IMR-90 (cell line): ENCODE measurements at regions not wholly inside any gene's neighbourhood (a gene's known extent, or its start where the extent isn't known, plus 50 kb on each side); places are given as distances from the start of the nearest gene placed in this dataset.

Experiments
- ATAC-seq: fragments of 200-7000 bp; cut with Tn5 transposase; 2 replicates; pipeline ENCODE4 v1.9.1; 2020; ENCODE audit warnings: low read depth, mild to moderate bottlenecking, moderate library complexity
- BruUV-seq: library from RNA; stranded (reverse); fragments of 400-500 nt; replicated peaks from 2 replicates; lab custom pipeline; 2021; lab: Mats Ljungman, UMichigan
- CTCF ChIA-PET: fragments of 300-600 bp; formaldehyde crosslinking; extraction: SDS; loops from one replicate; lab custom pipeline; 2021; ENCODE audit warnings: antibody characterized with exemption; lab: Yijun Ruan, JAX
- POLR2A ChIA-PET: fragments of 300-600 bp; sonication (Branson Sonifier 250); formaldehyde crosslinking; loops from one replicate; lab custom pipeline; 2022; ENCODE audit warnings: antibody characterized with exemption; ENCODE audit not compliant: unreplicated experiment; lab: Charles Lee
- DNase-seq: peaks from one replicate; pipeline ENCODE4 v3.0.0; 2013
- H2AFZ ChIP-seq: replicated peaks from 2 replicates; pipeline ENCODE3; 2013; ENCODE audit warnings: low read length, mild to moderate bottlenecking; ENCODE audit not compliant: poor library complexity
- H2AK5ac ChIP-seq: 2 replicates; pipeline ENCODE4 v1.6.1; 2013; ENCODE audit warnings: low read depth, low read length, inconsistent platforms
- H2AK9ac ChIP-seq: replicated peaks from 2 replicates; pipeline ENCODE3; 2013; ENCODE audit warnings: mild to moderate bottlenecking, low read depth, low read length, moderate library complexity; ENCODE audit not compliant: poor library complexity
- H2BK120ac ChIP-seq: 2 replicates; pipeline ENCODE4 v1.6.1; 2013; ENCODE audit warnings: low read depth, low read length, inconsistent platforms
- H2BK15ac ChIP-seq: 3 replicates; pipeline ENCODE4 v1.6.1; 2013; ENCODE audit warnings: low read depth, low read length, inconsistent platforms
- H2BK20ac ChIP-seq: 2 replicates; pipeline ENCODE4 v1.6.1; 2013; ENCODE audit warnings: low read depth, mild to moderate bottlenecking, inconsistent platforms, low read length, moderate library complexity
- H2BK5ac ChIP-seq: 2 replicates; pipeline ENCODE4 v1.6.1; 2013; ENCODE audit warnings: mild to moderate bottlenecking, low read depth, low read length, inconsistent platforms; ENCODE audit not compliant: poor library complexity, severe bottlenecking
- H3K14ac ChIP-seq: replicated peaks from 2 replicates; pipeline ENCODE4 v1.6.1; 2013; ENCODE audit warnings: low read depth, low read length, inconsistent platforms
- H3K18ac ChIP-seq: 2 replicates; pipeline ENCODE4 v1.6.1; 2013; ENCODE audit warnings: low read depth, low read length, control low read depth
- H3K23ac ChIP-seq: 2 replicates; pipeline ENCODE4 v1.6.1; 2013; ENCODE audit warnings: low read depth, low read length, inconsistent platforms
- H3K27ac ChIP-seq: 2 replicates; pipeline ENCODE4 v1.5.1; 2013; ENCODE audit warnings: mild to moderate bottlenecking, control low read depth, low read length; ENCODE audit not compliant: insufficient read depth
- H3K27me3 ChIP-seq: 2 replicates; pipeline ENCODE4 v1.6.1; 2013; ENCODE audit warnings: low read length; ENCODE audit not compliant: control insufficient read depth, insufficient read depth
- H3K36me3 ChIP-seq: 2 replicates; pipeline ENCODE4 v1.6.1; 2013; ENCODE audit warnings: low read length, mixed read lengths; ENCODE audit not compliant: control insufficient read depth, insufficient read depth
- H3K4ac ChIP-seq: 2 replicates; pipeline ENCODE4 v1.6.1; 2013; ENCODE audit warnings: low read depth, low read length, inconsistent platforms
- H3K4me1 ChIP-seq: 2 replicates; pipeline ENCODE4 v1.6.1; 2013; ENCODE audit warnings: low read length, mixed read lengths; ENCODE audit not compliant: control insufficient read depth, insufficient read depth
- H3K4me2 ChIP-seq: 2 replicates; pipeline ENCODE4 v1.6.1; 2013; ENCODE audit warnings: low read depth, mild to moderate bottlenecking, control low read depth, low read length, moderate library complexity
- H3K4me3 ChIP-seq: 2 replicates; pipeline ENCODE4 v1.5.1; 2013; ENCODE audit warnings: low read depth, mild to moderate bottlenecking, control low read depth, low read length, moderate library complexity; ENCODE audit not compliant: insufficient read depth
- H3K56ac ChIP-seq: 2 replicates; pipeline ENCODE4 v1.6.1; 2013; ENCODE audit warnings: low read length, inconsistent platforms; ENCODE audit not compliant: insufficient read depth; ENCODE audit errors: extremely low read depth
- H3K79me1 ChIP-seq, 2 experiments: 2 replicates each; pipeline ENCODE4 v1.6.1; 2013; ENCODE audit warnings: low read length in 2 of 2, inconsistent platforms in 1 of 2, low read depth in 1 of 2
- H3K9ac ChIP-seq: 2 replicates; pipeline ENCODE4 v1.6.1; 2013; ENCODE audit warnings: low read depth, low read length, control low read depth
- H3K9me1 ChIP-seq: 2 replicates; pipeline ENCODE4 v1.6.1; 2013; ENCODE audit warnings: low read length, inconsistent platforms; ENCODE audit not compliant: insufficient read depth
- H3K9me3 ChIP-seq: 2 replicates; pipeline ENCODE4 v1.6.1; 2013; ENCODE audit warnings: low read length; ENCODE audit not compliant: control insufficient read depth, insufficient read depth
- H4K20me1 ChIP-seq: 2 replicates; pipeline ENCODE4 v1.6.1; 2013; ENCODE audit warnings: low read length, inconsistent platforms; ENCODE audit not compliant: insufficient read depth
- H4K5ac ChIP-seq: 2 replicates; pipeline ENCODE4 v1.6.1; 2013; ENCODE audit warnings: mild to moderate bottlenecking, low read depth, low read length, control low read depth
- H4K8ac ChIP-seq, 2 experiments: 2 replicates each; pipeline ENCODE4 v1.6.1; 2013; ENCODE audit warnings: low read depth in 2 of 2, low read length in 2 of 2, control low read depth in 1 of 2, inconsistent platforms in 1 of 2
- H4K91ac ChIP-seq: 2 replicates; pipeline ENCODE4 v1.6.1; 2013; ENCODE audit warnings: low read depth, low read length, inconsistent platforms; ENCODE audit not compliant: insufficient read depth
- BHLHE40 ChIP-seq: fragments of 150-350 bp; IDR thresholded peaks from 2 replicates; pipeline ENCODE4 v1.6.1; 2016; ENCODE audit warnings: mild to moderate bottlenecking, low read depth, low read length
- CEBPB ChIP-seq: IDR thresholded peaks from 2 replicates; pipeline ENCODE4 v1.6.1; 2012; ENCODE audit warnings: low read depth, low read length, improper control_type of control experiment
- CHD1 ChIP-seq: IDR thresholded peaks from 2 replicates; pipeline ENCODE4 v1.6.1; 2012; ENCODE audit warnings: low read depth, low read length, improper control_type of control experiment
- FOS ChIP-seq: fragments of 150-350 bp; IDR thresholded peaks from 2 replicates; pipeline ENCODE4 v1.6.1; 2016; ENCODE audit warnings: low read depth, low read length
- MAFK ChIP-seq: IDR thresholded peaks from 2 replicates; pipeline ENCODE4 v1.6.1; 2012; ENCODE audit warnings: low read depth, low read length, improper control_type of control experiment
- MAZ ChIP-seq: IDR thresholded peaks from 2 replicates; pipeline ENCODE4 v1.6.1; 2012; ENCODE audit warnings: low read depth, mild to moderate bottlenecking, low read length, improper control_type of control experiment, moderate library complexity, borderline replicate concordance
- NFE2L2 ChIP-seq: fragments of 150-350 bp; IDR thresholded peaks from 2 replicates; pipeline ENCODE4 v1.6.1; 2016; ENCODE audit warnings: low read depth, mild to moderate bottlenecking, low read length
- POLR2A ChIP-seq: IDR thresholded peaks from 2 replicates; pipeline ENCODE4 v1.6.1; 2012; ENCODE audit warnings: mild to moderate bottlenecking, low read depth, low read length
- RCOR1 ChIP-seq: IDR thresholded peaks from 2 replicates; pipeline ENCODE4 v1.6.1; 2012; ENCODE audit warnings: mild to moderate bottlenecking, low read length, improper control_type of control experiment; ENCODE audit not compliant: insufficient replicate concordance
- RFX5 ChIP-seq: IDR thresholded peaks from 2 replicates; pipeline ENCODE4 v1.8.0; 2012; ENCODE audit warnings: low read depth, mild to moderate bottlenecking, low read length, moderate library complexity
- SMC3 ChIP-seq: fragments of 150-350 bp; IDR thresholded peaks from 2 replicates; pipeline ENCODE4 v1.6.1; 2016; ENCODE audit warnings: low read depth, mild to moderate bottlenecking, antibody characterized with exemption, low read length, moderate library complexity
- WGBS, 2 experiments: methylation state at CpG; one replicate each; pipeline versions ENCODE4 v1.1.5 to v1.1.7; 2013; ENCODE audit warnings: missing lambda C conversion rate in 2 of 2; ENCODE audit not compliant: insufficient read length in 1 of 2; ENCODE audit errors: extremely low coverage in 2 of 2; 5-methylcytosine and 5-hydroxymethylcytosine counted together
- dilution Hi-C: fragments of 300-500 bp; cut with HindIII; formaldehyde crosslinking; loops from one replicate; pipeline ENCODE4 v1.14.3; 2018; ENCODE audit warnings: low sequenced_read_pairs; ENCODE audit not compliant: unreplicated experiment
- in situ Hi-C: fragments of 300-500 bp; cut with MboI; formaldehyde crosslinking; loops from 3 replicates; pipeline ENCODE4 v1.14.3; 2019; ENCODE audit warnings: low sequenced_read_pairs, inconsistent platforms, mixed read lengths
- intact Hi-C: fragments of 100-400 bp; cut with micrococcal nuclease; formaldehyde crosslinking; loops from 2 replicates; pipeline ENCODE4 v1.10.0; 2022
- TF ChIP-seq, protein P1 (sequence below): conservative IDR thresholded peaks from 2 replicates; pipeline ENCODE4 v1.5.1; 2012; ENCODE audit warnings: mild to moderate bottlenecking, low read depth, low read length, improper control_type of control experiment
- TF ChIP-seq, protein P2 (sequence below): fragments of 150-350 bp; IDR thresholded peaks from 2 replicates; pipeline ENCODE4 v1.6.1; 2017; ENCODE audit warnings: mild to moderate bottlenecking, antibody characterized with exemption, low read length, low read depth

DNA sequence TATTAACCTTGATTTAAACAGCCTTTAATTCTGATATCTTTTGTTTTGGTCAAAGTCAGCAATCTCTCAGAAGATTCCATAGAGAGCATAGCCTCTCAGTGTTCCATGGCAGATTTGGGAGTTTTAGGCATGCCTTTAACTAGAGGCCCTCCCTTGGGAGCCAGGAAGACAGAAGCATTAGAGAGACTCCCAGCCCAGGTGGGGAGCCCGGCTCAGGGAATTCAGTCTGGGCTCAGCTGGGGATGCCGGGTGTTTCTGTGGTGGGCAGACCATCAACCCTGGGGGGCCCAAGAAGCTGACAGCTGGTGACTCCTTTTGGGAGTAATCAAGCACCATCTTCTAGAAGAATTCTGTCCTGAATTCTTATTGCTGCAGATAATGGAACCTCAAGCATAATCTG is 99.7 kb upstream of the CELF4 start:
- in situ Hi-C loops (no loop called here), intact Hi-C loops (no loop called here)
- no peak for TF ChIP-seq FOS
- TF ChIP-seq CHD1, result no peak
- TF ChIP-seq RCOR1, result no peak
- no peak for TF ChIP-seq RFX5
- no peak for TF ChIP-seq SMC3
- no peak for TF ChIP-seq POLR2A
- TF ChIP-seq, protein P1, sequence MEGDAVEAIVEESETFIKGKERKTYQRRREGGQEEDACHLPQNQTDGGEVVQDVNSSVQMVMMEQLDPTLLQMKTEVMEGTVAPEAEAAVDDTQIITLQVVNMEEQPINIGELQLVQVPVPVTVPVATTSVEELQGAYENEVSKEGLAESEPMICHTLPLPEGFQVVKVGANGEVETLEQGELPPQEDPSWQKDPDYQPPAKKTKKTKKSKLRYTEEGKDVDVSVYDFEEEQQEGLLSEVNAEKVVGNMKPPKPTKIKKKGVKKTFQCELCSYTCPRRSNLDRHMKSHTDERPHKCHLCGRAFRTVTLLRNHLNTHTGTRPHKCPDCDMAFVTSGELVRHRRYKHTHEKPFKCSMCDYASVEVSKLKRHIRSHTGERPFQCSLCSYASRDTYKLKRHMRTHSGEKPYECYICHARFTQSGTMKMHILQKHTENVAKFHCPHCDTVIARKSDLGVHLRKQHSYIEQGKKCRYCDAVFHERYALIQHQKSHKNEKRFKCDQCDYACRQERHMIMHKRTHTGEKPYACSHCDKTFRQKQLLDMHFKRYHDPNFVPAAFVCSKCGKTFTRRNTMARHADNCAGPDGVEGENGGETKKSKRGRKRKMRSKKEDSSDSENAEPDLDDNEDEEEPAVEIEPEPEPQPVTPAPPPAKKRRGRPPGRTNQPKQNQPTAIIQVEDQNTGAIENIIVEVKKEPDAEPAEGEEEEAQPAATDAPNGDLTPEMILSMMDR, result no peak
- TF ChIP-seq NFE2L2, result no peak
- no peak for TF ChIP-seq BHLHE40
- no peak for TF ChIP-seq CEBPB
- no peak for TF ChIP-seq MAZ
- TF ChIP-seq, protein P2, sequence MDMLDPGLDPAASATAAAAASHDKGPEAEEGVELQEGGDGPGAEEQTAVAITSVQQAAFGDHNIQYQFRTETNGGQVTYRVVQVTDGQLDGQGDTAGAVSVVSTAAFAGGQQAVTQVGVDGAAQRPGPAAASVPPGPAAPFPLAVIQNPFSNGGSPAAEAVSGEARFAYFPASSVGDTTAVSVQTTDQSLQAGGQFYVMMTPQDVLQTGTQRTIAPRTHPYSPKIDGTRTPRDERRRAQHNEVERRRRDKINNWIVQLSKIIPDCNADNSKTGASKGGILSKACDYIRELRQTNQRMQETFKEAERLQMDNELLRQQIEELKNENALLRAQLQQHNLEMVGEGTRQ, result no peak
- TF ChIP-seq MAFK, result no peak

More for the DNA sequence above, 99.7 kb upstream of the CELF4 start:
- Histone ChIP-seq H3K23ac (no peak overlapping the region), H3K9me3 (peaks cover 26% of the 10 kb centered on the region), H4K8ac (no peak overlapping the region), H3K56ac (no peak overlapping the region), H3K27ac (no peak overlapping the region), H3K9ac (no peak overlapping the region), H3K9me1 (no peaks in the 10 kb centered on the region), H2BK15ac (no peak overlapping the region), H3K27me3 (no peaks in the 10 kb centered on the region), H3K14ac (no peak overlapping the region), H2AFZ (no peak overlapping the region), H3K36me3 (no peaks in the 10 kb centered on the region), H2AK9ac (no peak overlapping the region), H3K4me3 (no peak overlapping the region), H3K4ac (no peak overlapping the region), H2AK5ac (no peak overlapping the region), H3K4me1 (no peaks in the 10 kb centered on the region), H3K79me1 (no peaks in the 10 kb centered on the region), H3K4me2 (no peak overlapping the region), H2BK20ac (no peak overlapping the region), H3K18ac (no peak overlapping the region), H2BK5ac (no peak overlapping the region), H4K5ac (no peak overlapping the region), H4K20me1 (no peaks in the 10 kb centered on the region), H2BK120ac (no peak overlapping the region), H4K91ac (no peak overlapping the region)
- ChIA-PET CTCF (no interaction called here), POLR2A (no interaction called here)
- no CpG with 5 or more reads among the region's 2 CpGs for WGBS, 2 experiments
- no TSS peak for BruUV-seq
- DNase-seq (no peak), ATAC-seq (no peak)
- dilution Hi-C loops, result no loop called here
